ENCODE measurements at regions not wholly inside any gene's neighbourhood (a gene's known extent, or its start where the extent isn't known, plus 50 kb on each side); places are given as distances from the start of the nearest gene placed in this dataset.
A peak's percentile ranks its signal among the peaks of the same experiment; 100 is the strongest.

DNA sequence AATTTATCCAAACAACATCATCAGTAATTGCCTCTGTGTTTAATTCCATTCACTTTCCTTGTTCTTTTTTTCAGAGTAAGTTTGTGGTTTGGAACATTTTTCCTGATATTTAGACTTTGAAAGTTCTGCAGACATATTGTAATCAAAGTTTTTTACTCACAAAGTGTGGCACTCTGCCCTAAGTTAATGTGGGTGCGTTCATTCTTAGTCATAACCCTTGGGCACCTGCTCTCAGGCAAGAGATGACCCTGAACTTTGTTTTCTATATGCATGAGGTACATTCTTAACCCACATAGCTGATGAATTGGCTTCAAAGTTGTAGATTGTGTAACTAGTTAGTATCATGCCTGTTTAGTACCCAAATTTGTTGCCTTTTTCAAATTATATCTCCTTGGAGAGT, 424.3 kb downstream of the GRXCR1 start:
- no peaks in the 10 kb centered on the region for H3K79me2 ChIP-seq (ENCODE audit: control insufficient read depth, insufficient read depth, low read length)
- FAIRE-seq (peak; percentile 71), DNase-seq (ENCODE audit: low read depth, low spot score) (peak; percentile 9)
- H3K9ac ChIP-seq (ENCODE audit: control insufficient read depth, extremely low read depth, insufficient read depth, low read length) = no peak overlapping the region
- dilution Hi-C loops (cut with MboI; ENCODE audit: extremely low pct_ligation_motif_present, low sequenced_read_pairs) = no loop called here
- no peak overlapping the region for H3K27ac ChIP-seq (ENCODE audit: control insufficient read depth, insufficient read depth, low read length)
- H2AFZ ChIP-seq (ENCODE audit: control insufficient read depth, low read length) = no peak overlapping the region
- TF ChIP-seq EZH2 (IDR thresholded peaks at IDR 0.05; ENCODE audit: low read length) = no peak
- TF ChIP-seq, protein P1, sequence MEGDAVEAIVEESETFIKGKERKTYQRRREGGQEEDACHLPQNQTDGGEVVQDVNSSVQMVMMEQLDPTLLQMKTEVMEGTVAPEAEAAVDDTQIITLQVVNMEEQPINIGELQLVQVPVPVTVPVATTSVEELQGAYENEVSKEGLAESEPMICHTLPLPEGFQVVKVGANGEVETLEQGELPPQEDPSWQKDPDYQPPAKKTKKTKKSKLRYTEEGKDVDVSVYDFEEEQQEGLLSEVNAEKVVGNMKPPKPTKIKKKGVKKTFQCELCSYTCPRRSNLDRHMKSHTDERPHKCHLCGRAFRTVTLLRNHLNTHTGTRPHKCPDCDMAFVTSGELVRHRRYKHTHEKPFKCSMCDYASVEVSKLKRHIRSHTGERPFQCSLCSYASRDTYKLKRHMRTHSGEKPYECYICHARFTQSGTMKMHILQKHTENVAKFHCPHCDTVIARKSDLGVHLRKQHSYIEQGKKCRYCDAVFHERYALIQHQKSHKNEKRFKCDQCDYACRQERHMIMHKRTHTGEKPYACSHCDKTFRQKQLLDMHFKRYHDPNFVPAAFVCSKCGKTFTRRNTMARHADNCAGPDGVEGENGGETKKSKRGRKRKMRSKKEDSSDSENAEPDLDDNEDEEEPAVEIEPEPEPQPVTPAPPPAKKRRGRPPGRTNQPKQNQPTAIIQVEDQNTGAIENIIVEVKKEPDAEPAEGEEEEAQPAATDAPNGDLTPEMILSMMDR (optimal IDR thresholded peaks at IDR 0.05 in 1 of 3, IDR thresholded peaks at IDR 0.05 in 1 of 3, conservative IDR thresholded peaks at IDR 0.05 in 1 of 3; ENCODE audit: extremely low read depth in 1 of 3, insufficient read depth in 2 of 3, low read length in 3 of 3) = no peak
- H4K20me1 ChIP-seq (ENCODE audit: control insufficient read depth, extremely low read depth, insufficient read depth, low read length) = no peaks in the 10 kb centered on the region
- H3K9me1 ChIP-seq (ENCODE audit: control insufficient read depth, extremely low read depth, insufficient read depth, low read length) = no peaks in the 10 kb centered on the region
- no peaks in the 10 kb centered on the region for H3K4me1 ChIP-seq (ENCODE audit: control insufficient read depth, extremely low read depth, insufficient read depth, low read length)
- H3K36me3 ChIP-seq (ENCODE audit: control insufficient read depth in 2 of 2, extremely low read depth in 1 of 2, insufficient read depth in 2 of 2, low read length in 2 of 2) = no peaks in the 10 kb centered on the region
- no peak overlapping the region for H3K4me3 ChIP-seq (ENCODE audit: control insufficient read depth in 2 of 3, extremely low read depth in 1 of 3, insufficient read depth in 2 of 3, low read depth in 1 of 3, low read length in 3 of 3)
- H3K4me2 ChIP-seq (ENCODE audit: control insufficient read depth, extremely low read depth, insufficient read depth, low read depth, low read length) = no peak overlapping the region
- no peaks in the 10 kb centered on the region for H3K9me3 ChIP-seq (ENCODE audit: control insufficient read depth, low read depth, low read length)
- no peaks in the 10 kb centered on the region for H3K27me3 ChIP-seq (ENCODE audit: control insufficient read depth, extremely low read depth, insufficient read depth, low read length)

- H3K4me1 ChIP-seq (ENCODE audit: control insufficient read depth, extremely low read depth, insufficient read depth, low read length) = peaks cover 5% of the 10 kb centered on the region
- dilution Hi-C loops (cut with MboI; ENCODE audit: extremely low pct_ligation_motif_present, low sequenced_read_pairs) = no loop called here
- no peak overlapping the region for H3K4me2 ChIP-seq (ENCODE audit: control insufficient read depth, extremely low read depth, insufficient read depth, low read depth, low read length)
- no peaks in the 10 kb centered on the region for H3K79me2 ChIP-seq (ENCODE audit: control insufficient read depth, insufficient read depth, low read length)
- TF ChIP-seq, protein P1 (optimal IDR thresholded peaks at IDR 0.05 in 1 of 3, IDR thresholded peaks at IDR 0.05 in 1 of 3, conservative IDR thresholded peaks at IDR 0.05 in 1 of 3; ENCODE audit: extremely low read depth in 1 of 3, insufficient read depth in 2 of 3, low read length in 3 of 3) = no peak
- no peak for DNase-seq (ENCODE audit: low read depth, low spot score)
- no peak overlapping the region for H3K4me3 ChIP-seq (ENCODE audit: control insufficient read depth in 2 of 3, extremely low read depth in 1 of 3, insufficient read depth in 2 of 3, low read depth in 1 of 3, low read length in 3 of 3)
- H3K9ac ChIP-seq (ENCODE audit: control insufficient read depth, extremely low read depth, insufficient read depth, low read length) = no peak overlapping the region
- H3K36me3 ChIP-seq (ENCODE audit: control insufficient read depth in 2 of 2, extremely low read depth in 1 of 2, insufficient read depth in 2 of 2, low read length in 2 of 2) = no peaks in the 10 kb centered on the region
- H2AFZ ChIP-seq (ENCODE audit: control insufficient read depth, low read length) = peak overlapping the region; percentile 38
- FAIRE-seq = no peak
- H4K20me1 ChIP-seq (ENCODE audit: control insufficient read depth, extremely low read depth, insufficient read depth, low read length) = no peaks in the 10 kb centered on the region
- H3K9me3 ChIP-seq (ENCODE audit: control insufficient read depth, low read depth, low read length) = no peaks in the 10 kb centered on the region
- H3K27me3 ChIP-seq (ENCODE audit: control insufficient read depth, extremely low read depth, insufficient read depth, low read length) = no peaks in the 10 kb centered on the region
- H3K27ac ChIP-seq (ENCODE audit: control insufficient read depth, insufficient read depth, low read length) = no peak overlapping the region
- no peaks in the 10 kb centered on the region for H3K9me1 ChIP-seq (ENCODE audit: control insufficient read depth, extremely low read depth, insufficient read depth, low read length)
Measured at GRCh38 chr4:43325220-43325967, 432.9 kb downstream of the GRXCR1 start.

Measured in keratinocyte (primary cell).